ENCODE measurements at regions not wholly inside any gene's neighbourhood (a gene's known extent, or its start where the extent isn't known, plus 50 kb on each side); places are given as distances from the start of the nearest gene placed in this dataset.

GRCh38 chr2:196535742-196536141 lies 103.8 kb upstream of the CCDC150 start:
- no peak for DNase-seq (ENCODE audit: low spot score)

- DNase-seq (ENCODE audit: low spot score) = no peak
Observed at GRCh38 chr2:196537311-196537710, 102.2 kb upstream of the CCDC150 start.

GRCh38 chr2:196538189-196538588 lies 101.3 kb upstream of the CCDC150 start:
- DNase-seq (ENCODE audit: low spot score) = no peak

GRCh38 chr2:196538646-196539045 lies 100.9 kb upstream of the CCDC150 start:
- no peak for DNase-seq (ENCODE audit: low spot score)

GRCh38 chr2:196544906-196545433 lies 94.5 kb upstream of the CCDC150 start:
- DNase-seq (ENCODE audit: low spot score) = no peak

- DNase-seq (ENCODE audit: low spot score) = no peak
Observed at GRCh38 chr2:196546151-196546919, 93.2 kb upstream of the CCDC150 start.

GRCh38 chr2:196549052-196549451 lies 90.5 kb upstream of the CCDC150 start:
- no peak for DNase-seq (ENCODE audit: low spot score)

GRCh38 chr2:196551014-196551413 lies 88.5 kb upstream of the CCDC150 start:
- DNase-seq (ENCODE audit: low spot score) = no peak

GRCh38 chr2:196555161-196555560 lies 84.4 kb upstream of the CCDC150 start:
- no peak for DNase-seq (ENCODE audit: low spot score)

- no peak for DNase-seq (ENCODE audit: low spot score)
Observed at GRCh38 chr2:196555726-196556125, 83.8 kb upstream of the CCDC150 start.

- DNase-seq (ENCODE audit: low spot score) = no peak
Observed at GRCh38 chr2:196558497-196558896, 81.0 kb upstream of the CCDC150 start.

- DNase-seq (ENCODE audit: low spot score) = no peak
Observed at GRCh38 chr2:196563876-196564275, 75.6 kb upstream of the CCDC150 start.

GRCh38 chr2:196565106-196565765 lies 74.3 kb upstream of the CCDC150 start:
- no peak for DNase-seq (ENCODE audit: low spot score)

GRCh38 chr2:196565982-196566381 lies 73.5 kb upstream of the CCDC150 start:
- DNase-seq (ENCODE audit: low spot score) = no peak

- no peak for DNase-seq (ENCODE audit: low spot score)
Observed at GRCh38 chr2:196566961-196567666, 72.4 kb upstream of the CCDC150 start.

- no peak for DNase-seq (ENCODE audit: low spot score)
Observed at GRCh38 chr2:196568506-196568905, 71.0 kb upstream of the CCDC150 start.

- no peak for DNase-seq (ENCODE audit: low spot score)
Observed at GRCh38 chr2:196584903-196585302, 54.6 kb upstream of the CCDC150 start.

GRCh38 chr2:196586511-196586991 lies 53.0 kb upstream of the CCDC150 start:
- DNase-seq (ENCODE audit: low spot score) = peak; percentile 80

GRCh38 chr2:196587056-196587455 lies 52.5 kb upstream of the CCDC150 start:
- DNase-seq (ENCODE audit: low spot score) = no peak

- no peak for DNase-seq (ENCODE audit: low spot score)
Observed at GRCh38 chr2:196587739-196588138, 51.8 kb upstream of the CCDC150 start.

- DNase-seq (ENCODE audit: low spot score) = no peak
Observed at GRCh38 chr2:196589419-196589818, 50.1 kb upstream of the CCDC150 start.
